Hematopoietic multipotent progenitor cell treated with erythropoietin and hydrocortisone succinate and interleukin-3 and kit ligand, for 8 days (in vitro differentiated cells): ENCODE measurements at regions not wholly inside any gene's neighbourhood (a gene's known extent, or its start where the extent isn't known, plus 50 kb on each side); places are given as distances from the start of the nearest gene placed in this dataset.

ENCODE experiments used
- DNase-seq: peaks from one replicate; pipeline ENCODE4 v3.0.0-alpha.2; 2015

DNA sequence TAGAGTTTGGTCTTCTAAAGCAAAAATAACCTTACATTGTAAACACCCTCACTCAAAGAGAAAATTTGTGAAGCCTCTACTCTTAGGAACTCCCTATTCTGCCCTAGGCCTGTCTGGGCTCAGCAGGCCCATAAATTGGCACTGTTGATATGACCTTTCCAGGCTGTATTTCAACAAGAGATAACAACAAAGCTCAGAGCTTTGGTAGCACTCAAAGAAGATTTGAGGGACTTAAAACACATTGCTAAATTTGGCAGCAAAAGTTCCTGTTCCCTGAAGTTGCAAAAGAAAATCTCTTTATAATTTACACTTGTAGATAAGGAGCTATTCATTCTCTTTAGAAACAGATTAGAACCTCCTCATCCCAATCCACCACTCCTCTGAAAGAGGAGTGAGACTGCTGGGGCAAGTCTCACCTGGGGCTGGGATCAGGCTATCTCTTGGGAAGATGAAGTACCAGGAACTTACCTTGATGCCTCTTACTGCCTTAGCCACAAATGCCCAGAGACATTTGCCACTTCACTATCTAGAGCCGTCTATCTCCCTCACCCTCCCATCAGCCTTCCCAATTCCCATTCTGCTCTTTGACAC is 110.4 kb upstream of the AKIP1 start:
- DNase-seq = peak; percentile 8

GRCh38 chr11:8801121-8801520 is 109.9 kb upstream of the AKIP1 start:
- no peak for DNase-seq

DNA sequence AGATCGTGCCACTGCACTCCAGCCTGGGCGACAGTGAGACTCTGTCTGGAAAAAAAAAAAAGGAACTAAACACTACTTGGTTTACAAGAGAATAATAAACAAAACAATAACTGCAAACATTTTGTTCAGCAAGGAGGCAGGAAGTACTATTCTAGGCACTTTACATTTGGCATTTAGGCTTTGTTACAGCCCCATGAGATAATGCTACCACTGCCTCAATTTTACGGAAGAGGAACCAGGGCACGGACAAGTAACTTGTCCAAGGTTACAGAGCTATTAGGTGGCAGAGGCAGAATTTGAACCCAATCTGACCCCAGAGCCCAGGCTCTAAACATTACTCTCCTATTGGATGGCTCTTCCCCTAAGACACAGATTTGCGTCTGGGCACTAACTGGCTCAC is 108.7 kb upstream of the AKIP1 start:
- no peak for DNase-seq

GRCh38 chr11:8803973-8804372 is 107.0 kb upstream of the AKIP1 start:
- DNase-seq = no peak

DNA sequence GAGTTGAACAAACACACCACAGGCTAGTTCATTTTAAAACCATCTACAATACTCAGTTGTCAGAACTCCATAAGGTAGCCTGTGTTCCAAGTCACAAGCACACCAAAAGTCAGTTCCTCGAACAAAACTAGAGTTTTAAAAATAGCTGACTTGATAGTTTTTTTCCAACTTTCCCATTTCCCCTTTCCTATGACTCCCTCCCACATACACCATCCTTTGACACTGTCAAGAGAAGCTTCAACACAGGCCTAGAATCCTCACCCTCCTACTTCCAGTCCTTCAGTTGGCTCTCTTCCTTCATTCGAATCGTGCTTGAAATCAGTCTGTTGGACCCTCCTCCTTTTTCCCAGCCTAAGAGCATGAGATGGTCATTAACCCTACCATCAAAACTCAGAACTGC is 105.7 kb upstream of the AKIP1 start:
- no peak for DNase-seq

DNA sequence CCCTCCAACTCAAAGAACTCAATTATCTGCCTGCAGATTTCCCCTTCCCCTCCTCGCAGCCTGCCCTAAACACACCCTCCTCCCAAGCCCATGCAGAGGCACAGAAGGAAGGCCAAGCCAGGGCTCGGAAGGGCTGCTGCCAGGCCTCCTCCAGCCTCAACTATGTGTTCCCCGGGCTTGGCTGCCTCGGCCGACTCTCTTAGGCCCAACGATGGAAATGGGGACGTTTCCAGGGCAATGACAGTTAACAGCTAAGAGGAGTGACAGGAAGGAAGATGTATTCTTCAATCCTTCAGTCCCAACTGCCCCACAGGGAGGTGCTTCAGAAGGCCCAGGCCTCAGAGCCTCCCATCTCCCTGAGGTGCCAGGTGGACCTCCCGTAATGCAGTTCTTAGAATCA is 104.0 kb upstream of the AKIP1 start:
- DNase-seq = no peak

DNA sequence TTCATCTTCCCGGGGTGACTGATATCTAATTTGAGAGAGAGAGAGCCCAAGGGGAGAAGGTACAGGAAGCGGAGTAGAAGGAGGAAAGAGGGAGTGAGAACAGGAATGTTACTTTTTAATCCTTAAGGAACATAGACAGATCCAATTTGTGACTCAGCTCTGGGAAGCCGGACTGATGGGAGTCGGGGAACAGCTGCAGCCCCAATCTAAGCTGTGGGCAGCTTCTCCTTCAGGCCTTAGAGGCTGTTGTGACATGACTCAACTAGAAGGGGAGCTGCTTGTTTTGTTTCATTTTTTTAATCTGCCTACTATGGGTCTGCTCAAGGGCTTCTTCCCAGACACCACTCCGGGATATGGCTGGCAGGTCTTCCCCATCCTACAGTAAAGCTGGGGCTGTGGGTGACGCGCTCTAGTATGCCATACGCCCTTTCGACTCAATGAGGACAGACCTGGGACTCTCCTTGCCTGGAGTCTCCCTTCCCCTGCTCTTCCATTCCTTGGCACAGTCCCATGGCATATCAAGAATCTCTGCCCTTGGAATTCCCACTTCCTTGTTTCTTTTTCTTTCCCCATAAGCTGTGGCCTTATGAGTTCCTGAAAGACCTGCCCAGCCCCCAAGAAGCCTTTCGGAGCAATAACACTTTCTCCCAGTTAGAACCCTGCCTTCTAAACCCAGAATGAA is 103.3 kb upstream of the AKIP1 start:
- no peak for DNase-seq

DNA sequence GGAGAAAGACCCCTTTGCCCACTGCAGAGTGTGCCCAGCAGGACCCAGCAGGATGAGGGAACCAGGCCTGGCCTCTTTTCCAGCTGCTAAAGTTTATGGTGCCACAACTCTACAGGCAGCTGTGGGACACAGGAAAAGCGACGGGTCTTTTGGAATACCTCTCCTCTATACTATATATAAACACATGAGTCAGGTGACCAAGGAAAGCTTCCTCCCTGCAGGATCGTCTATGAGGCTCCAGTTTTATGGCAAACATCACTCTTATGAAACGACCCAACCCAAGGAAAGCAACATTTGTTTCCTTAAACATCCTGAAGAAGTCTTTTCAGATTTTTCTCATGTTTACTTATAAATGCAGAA is 102.8 kb upstream of the AKIP1 start:
- no peak for DNase-seq

- DNase-seq = no peak
Observed at GRCh38 chr11:8809241-8809938, 101.6 kb upstream of the AKIP1 start.

GRCh38 chr11:8809939-8810539 is 101.0 kb upstream of the AKIP1 start:
- DNase-seq = no peak

DNA sequence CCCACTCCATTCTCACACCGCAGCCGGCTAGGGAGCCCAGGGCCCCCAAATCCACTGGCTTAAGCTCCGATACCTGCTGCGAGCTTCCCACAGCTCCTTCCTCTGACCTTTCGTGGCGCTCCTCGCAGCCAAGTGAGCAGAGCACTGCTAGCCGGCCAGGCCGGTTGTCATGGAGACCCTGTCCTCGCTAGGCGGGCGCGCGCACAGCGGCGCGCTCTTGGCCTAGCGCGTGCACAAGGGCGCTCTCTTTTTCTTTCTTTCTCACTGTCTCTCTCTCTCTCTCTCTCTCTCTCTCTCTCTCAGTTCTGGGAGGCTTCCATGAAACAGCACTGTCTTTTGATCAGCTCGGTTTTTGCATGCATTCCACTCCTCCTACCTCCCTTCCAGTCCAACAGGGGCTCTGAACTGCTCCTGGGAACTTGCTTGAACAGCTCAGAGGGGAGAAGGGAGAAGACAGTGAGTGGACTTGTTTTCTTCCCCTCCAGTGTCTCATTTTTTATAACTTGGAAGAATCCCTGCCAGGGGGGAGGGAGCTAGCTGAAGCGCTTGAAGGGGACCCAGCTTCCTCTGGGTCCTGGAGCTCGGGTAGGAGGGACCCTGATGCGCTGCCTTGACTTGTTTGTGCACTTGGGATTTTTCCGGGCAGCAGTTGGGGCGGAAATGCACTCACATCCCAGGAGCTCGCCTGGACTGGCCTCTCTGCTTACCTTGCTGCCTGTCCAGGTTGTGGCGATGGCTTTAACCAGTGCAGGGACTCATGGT is 100.3 kb upstream of the AKIP1 start:
- DNase-seq = peak; percentile 36

GRCh38 chr11:8811571-8811970 is 99.4 kb upstream of the AKIP1 start:
- DNase-seq = no peak

GRCh38 chr11:8812438-8812837 is 98.6 kb upstream of the AKIP1 start:
- no peak for DNase-seq

GRCh38 chr11:8813658-8814057 is 97.3 kb upstream of the AKIP1 start:
- peak; percentile 86 for DNase-seq

DNA sequence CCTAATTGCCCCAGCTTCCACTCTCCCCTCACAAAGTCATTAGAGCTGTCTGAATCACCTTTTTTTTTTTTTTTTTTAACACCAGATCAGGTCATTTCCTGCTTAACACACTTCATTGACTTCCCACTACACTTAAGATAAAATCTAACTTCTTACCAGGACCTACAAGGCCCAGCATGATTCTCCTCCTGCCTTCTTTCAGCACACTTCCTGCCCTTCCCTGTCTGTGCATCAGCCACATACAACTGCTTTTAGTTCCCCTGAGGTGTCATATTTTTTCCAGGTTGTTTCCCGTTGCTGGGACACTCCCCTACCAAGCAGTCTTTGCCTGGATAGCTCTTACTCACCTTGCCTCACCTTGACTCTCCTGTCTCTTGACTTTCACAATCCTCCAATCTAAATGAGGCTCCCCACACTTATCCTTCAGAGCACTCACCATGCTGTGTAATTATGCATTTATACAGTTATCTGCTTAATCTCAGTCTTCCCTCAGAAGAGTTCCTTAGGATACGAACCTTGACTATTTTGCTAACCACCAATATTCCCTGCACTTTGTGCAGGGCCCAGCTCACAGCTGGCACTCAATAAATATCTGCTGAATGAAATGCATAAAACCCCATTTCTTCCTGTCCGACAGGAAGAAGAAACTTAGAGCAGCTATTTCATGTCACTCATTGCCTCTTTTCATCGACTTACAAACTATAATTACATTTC is 96.6 kb upstream of the AKIP1 start:
- DNase-seq = no peak

- DNase-seq = no peak
Observed at GRCh38 chr11:8814923-8815240, 96.1 kb upstream of the AKIP1 start.

- no peak for DNase-seq
Observed at GRCh38 chr11:8818421-8818820, 92.6 kb upstream of the AKIP1 start.

GRCh38 chr11:8820401-8820800 is 90.6 kb upstream of the AKIP1 start:
- DNase-seq = no peak

DNA sequence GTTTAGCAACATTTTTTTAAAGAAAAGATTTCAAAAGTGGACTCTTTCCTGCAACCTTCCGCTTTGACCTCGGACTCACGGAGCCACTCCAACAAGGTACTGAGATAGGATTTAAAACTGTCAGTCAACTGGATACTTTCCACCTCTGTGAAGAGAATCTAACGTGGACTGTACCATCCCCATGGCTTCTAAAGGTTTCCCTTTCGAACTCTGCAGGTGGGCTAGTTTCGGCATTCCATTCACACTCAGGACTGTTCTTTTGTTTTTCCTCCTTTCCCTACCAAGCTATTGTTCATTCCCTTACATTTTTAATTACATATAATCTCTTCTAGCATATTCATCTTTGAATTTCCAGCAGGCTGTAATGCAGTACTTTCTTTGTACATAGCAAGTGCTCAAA is 88.5 kb upstream of the AKIP1 start:
- no peak for DNase-seq

GRCh38 chr11:8823174-8823742 is 87.7 kb upstream of the AKIP1 start:
- DNase-seq = no peak

GRCh38 chr11:8826139-8826786 is 84.7 kb upstream of the AKIP1 start:
- no peak for DNase-seq
